ENCODE measurements at regions not wholly inside any gene's neighbourhood (a gene's known extent, or its start where the extent isn't known, plus 50 kb on each side); places are given as distances from the start of the nearest gene placed in this dataset.
A peak's percentile ranks its signal among the peaks of the same experiment; 100 is the strongest.
"Not testable (repeated sequence)": the region's sequence is repeated elsewhere in the genome, so short reads cannot be mapped to it uniquely, and the experiment has no call there.

- DNase-seq = no peak
Measured at GRCh38 chr10:4252701-4253100, 467.7 kb upstream of the KLF6 start.

- no peak for DNase-seq
Measured at GRCh38 chr10:4250587-4250887, 465.5 kb upstream of the KLF6 start.

- no peak for DNase-seq
Measured at GRCh38 chr10:4249841-4250586, 465.0 kb upstream of the KLF6 start.

- no peak for DNase-seq
Measured at GRCh38 chr10:4247379-4247778, 462.4 kb upstream of the KLF6 start.

GRCh38 chr10:4246881-4247358, 461.9 kb upstream of the KLF6 start:
- peak in 1 of 2 donors; percentile 61 for DNase-seq

- peak in 1 of 2 donors; percentile 72 for DNase-seq
Measured at GRCh38 chr10:4243651-4244050, 458.6 kb upstream of the KLF6 start.

GRCh38 chr10:4243169-4243568, 458.2 kb upstream of the KLF6 start:
- DNase-seq = no peak

GRCh38 chr10:4242561-4243035, 457.6 kb upstream of the KLF6 start:
- DNase-seq = no peak

- no peak for DNase-seq
Measured at GRCh38 chr10:4241724-4242345, 456.8 kb upstream of the KLF6 start.

- no peak for DNase-seq
Measured at GRCh38 chr10:4240608-4241197, 455.7 kb upstream of the KLF6 start.

- DNase-seq = no peak
Measured at GRCh38 chr10:4239186-4239585, 454.2 kb upstream of the KLF6 start.

- DNase-seq = not testable (repeated sequence)
Measured at GRCh38 chr10:4236905-4237304, 451.9 kb upstream of the KLF6 start.

- DNase-seq = peak in 1 of 2 donors; percentile 7
Measured at GRCh38 chr10:4234661-4235060, 449.7 kb upstream of the KLF6 start.

GRCh38 chr10:4231439-4231838, 446.4 kb upstream of the KLF6 start:
- no peak for DNase-seq

- DNase-seq = no peak
Measured at GRCh38 chr10:4230036-4230435, 445.0 kb upstream of the KLF6 start.

- DNase-seq = no peak
Measured at GRCh38 chr10:4229106-4229505, 444.1 kb upstream of the KLF6 start.

GRCh38 chr10:4227586-4227985, 442.6 kb upstream of the KLF6 start:
- no peak for DNase-seq

- no peak for DNase-seq
Measured at GRCh38 chr10:4226941-4227540, 442.0 kb upstream of the KLF6 start.

- DNase-seq = no peak
Measured at GRCh38 chr10:4224178-4224577, 439.2 kb upstream of the KLF6 start.

- DNase-seq = not testable (repeated sequence)
Measured at GRCh38 chr10:4221310-4221709, 436.3 kb upstream of the KLF6 start.

GRCh38 chr10:4219901-4220300, 434.9 kb upstream of the KLF6 start:
- DNase-seq = no peak

- DNase-seq = no peak
Measured at GRCh38 chr10:4217653-4218052, 432.6 kb upstream of the KLF6 start.

GRCh38 chr10:4217187-4217586, 432.2 kb upstream of the KLF6 start:
- DNase-seq = no peak

GRCh38 chr10:4216726-4217125, 431.7 kb upstream of the KLF6 start:
- no peak for DNase-seq

Measured in bone marrow (tissue), 2 donors.